ENCODE measurements at regions not wholly inside any gene's neighbourhood (a gene's known extent, or its start where the extent isn't known, plus 50 kb on each side); places are given as distances from the start of the nearest gene placed in this dataset.
"Not testable (repeated sequence)": the region's sequence is repeated elsewhere in the genome, so short reads cannot be mapped to it uniquely, and the experiment has no call there.

GRCh38 chr5:93990504-93991070, 249.2 kb upstream of the POU5F2 start:
- ChIA-PET POLR2A (no interaction called here), CTCF (interaction anchor here (0.8 to 2.0 kb wide), 2 partner anchors 10 to 92 kb away, joined by 3 to 7 read pairs; no protein-coding TSS in a partner anchor)
- DNase-seq (ENCODE audit: extremely low spot score) = no peak
- no peak for TF ChIP-seq CTCF (IDR thresholded peaks at IDR 0.05; ENCODE audit: control extremely low read depth, extremely low read depth, low read depth, missing control alignments)

GRCh38 chr5:93985940-93986570, 244.7 kb upstream of the POU5F2 start:
- POLR2A ChIA-PET; DNase-seq (ENCODE audit: extremely low spot score); CTCF ChIA-PET: not testable (repeated sequence)

- CTCF ChIA-PET = no interaction called here
- POLR2A ChIA-PET = no interaction called here
- DNase-seq (ENCODE audit: extremely low spot score) = no peak
- no peak for TF ChIP-seq CTCF (IDR thresholded peaks at IDR 0.05; ENCODE audit: control extremely low read depth, extremely low read depth, low read depth, missing control alignments)
Observed at GRCh38 chr5:93978222-93978621, 236.8 kb upstream of the POU5F2 start.

GRCh38 chr5:93967923-93968322, 226.5 kb upstream of the POU5F2 start:
- ChIA-PET POLR2A (no interaction called here), CTCF (no interaction called here)
- no peak for TF ChIP-seq CTCF (IDR thresholded peaks at IDR 0.05; ENCODE audit: control extremely low read depth, extremely low read depth, low read depth, missing control alignments)
- no peak for DNase-seq (ENCODE audit: extremely low spot score)

- CTCF ChIA-PET = no interaction called here
- DNase-seq (ENCODE audit: extremely low spot score) = no peak
- TF ChIP-seq CTCF (IDR thresholded peaks at IDR 0.05; ENCODE audit: control extremely low read depth, extremely low read depth, low read depth, missing control alignments) = no peak
- POLR2A ChIA-PET = no interaction called here
Observed at GRCh38 chr5:93964421-93964820, 223.0 kb upstream of the POU5F2 start.

- ChIA-PET POLR2A (no interaction called here), CTCF (no interaction called here)
- no peak for TF ChIP-seq CTCF (IDR thresholded peaks at IDR 0.05; ENCODE audit: control extremely low read depth, extremely low read depth, low read depth, missing control alignments)
- no peak for DNase-seq (ENCODE audit: extremely low spot score)
Observed at GRCh38 chr5:93960042-93960441, 218.6 kb upstream of the POU5F2 start.

GRCh38 chr5:93956006-93956405, 214.6 kb upstream of the POU5F2 start:
- CTCF ChIA-PET = no interaction called here
- no peak for TF ChIP-seq CTCF (IDR thresholded peaks at IDR 0.05; ENCODE audit: control extremely low read depth, extremely low read depth, low read depth, missing control alignments)

More at GRCh38 chr5:93956006-93956405, 214.6 kb upstream of the POU5F2 start:
- POLR2A ChIA-PET = no interaction called here
- DNase-seq (ENCODE audit: extremely low spot score) = no peak
